NCI-H2227 treated with DMSO at 0.1 percent for 48 hours (cell line): ENCODE measurements at regions not wholly inside any gene's neighbourhood (a gene's known extent, or its start where the extent isn't known, plus 50 kb on each side); places are given as distances from the start of the nearest gene placed in this dataset.

Source experiments
- DNase-seq: peaks from one replicate; lab custom pipeline; 2025; lab: John Stamatoyannopoulos, UW

DNA sequence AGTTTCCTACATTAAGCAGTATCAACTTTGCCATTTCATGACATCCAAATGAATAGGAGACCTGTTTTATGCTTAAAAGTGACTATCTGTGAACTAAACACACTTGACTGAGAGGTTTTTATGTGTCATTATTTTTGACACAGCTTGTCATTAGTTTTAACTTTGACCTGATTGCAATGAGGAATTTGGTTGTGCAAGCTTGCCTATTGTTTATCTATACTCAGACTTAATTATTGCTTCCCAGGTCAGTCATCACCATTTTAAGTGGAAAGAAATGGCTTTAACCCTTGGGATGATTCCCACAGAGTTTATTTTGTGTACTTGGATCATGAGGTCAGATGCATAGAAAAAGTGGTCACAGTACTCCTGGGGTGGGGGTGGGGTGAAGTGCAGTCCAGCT, 171.0 kb upstream of the PRICKLE1 start:
- DNase-seq = no peak

DNA sequence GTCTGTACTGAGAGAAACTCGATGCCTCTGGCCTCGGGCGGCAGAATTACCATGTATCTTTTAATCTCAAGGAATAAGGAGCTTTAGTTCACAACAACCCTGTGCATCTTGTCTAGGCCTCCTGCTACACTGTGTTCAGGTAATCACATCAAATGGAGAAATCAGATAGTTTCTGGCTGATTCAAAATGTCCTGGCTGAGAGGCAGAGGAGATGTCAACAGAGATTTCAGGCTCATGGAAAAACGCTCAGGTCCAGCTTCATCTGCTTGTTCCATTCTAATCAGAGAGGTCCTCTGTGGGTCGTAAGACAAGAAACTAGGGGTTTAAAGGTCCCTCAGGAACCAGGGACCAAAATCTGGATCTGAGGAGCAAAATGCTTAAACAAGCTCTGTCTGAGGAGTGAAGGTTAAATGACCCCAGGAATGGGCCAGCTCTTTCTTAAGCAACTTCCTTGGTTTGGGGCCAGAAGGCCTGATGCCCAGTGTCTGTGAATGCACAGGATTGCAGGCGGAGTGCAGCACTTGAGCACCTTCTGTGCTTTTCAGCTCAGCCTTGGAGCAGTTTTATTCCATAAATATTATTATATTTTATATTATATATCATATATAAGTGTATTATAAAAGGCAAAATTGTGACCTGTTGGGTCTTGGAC, 170.2 kb upstream of the PRICKLE1 start:
- DNase-seq = no peak

DNA sequence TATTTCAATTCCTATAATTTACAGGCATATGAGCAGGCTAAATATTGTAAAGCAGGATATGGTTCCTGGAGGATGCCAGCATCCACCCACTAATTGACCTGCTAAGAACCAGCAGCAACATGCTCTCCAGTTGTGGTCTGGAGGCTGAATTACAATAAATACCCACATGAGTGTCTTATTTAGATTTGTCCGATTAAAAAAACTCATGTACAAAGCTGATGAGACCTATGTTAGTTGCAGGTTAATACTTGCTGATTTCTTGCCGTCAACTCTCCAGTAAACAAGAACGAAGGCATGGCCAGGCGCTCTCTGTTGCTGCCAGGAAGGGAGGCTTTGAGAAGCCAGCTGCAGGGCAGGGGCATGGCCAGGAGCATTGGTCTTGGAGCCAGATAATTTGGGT, 169.3 kb upstream of the PRICKLE1 start:
- DNase-seq = no peak

DNA sequence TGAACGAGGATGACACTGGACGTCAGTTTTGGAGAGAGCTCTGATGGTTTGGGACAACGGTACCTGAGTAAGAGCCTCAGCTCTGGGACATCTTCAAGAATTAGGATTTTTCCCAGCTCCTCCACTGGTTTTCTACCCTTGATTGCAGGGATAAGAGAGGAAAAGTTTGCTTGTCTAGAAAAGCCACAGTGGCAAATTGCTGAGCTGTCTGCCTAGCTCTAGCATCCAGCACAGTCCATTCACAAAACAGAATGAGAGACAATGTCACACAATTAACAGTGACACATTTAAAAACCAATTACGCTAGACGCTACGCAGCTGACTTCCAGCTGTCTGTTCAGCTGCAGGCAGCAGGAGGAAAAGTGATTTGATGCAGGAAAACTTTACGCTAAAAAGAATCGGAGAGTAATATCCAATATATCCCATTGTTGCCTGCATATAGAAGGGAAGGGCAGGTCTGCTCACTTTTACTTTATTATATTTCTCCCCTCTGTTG, 168.1 kb upstream of the PRICKLE1 start:
- no peak for DNase-seq

DNA sequence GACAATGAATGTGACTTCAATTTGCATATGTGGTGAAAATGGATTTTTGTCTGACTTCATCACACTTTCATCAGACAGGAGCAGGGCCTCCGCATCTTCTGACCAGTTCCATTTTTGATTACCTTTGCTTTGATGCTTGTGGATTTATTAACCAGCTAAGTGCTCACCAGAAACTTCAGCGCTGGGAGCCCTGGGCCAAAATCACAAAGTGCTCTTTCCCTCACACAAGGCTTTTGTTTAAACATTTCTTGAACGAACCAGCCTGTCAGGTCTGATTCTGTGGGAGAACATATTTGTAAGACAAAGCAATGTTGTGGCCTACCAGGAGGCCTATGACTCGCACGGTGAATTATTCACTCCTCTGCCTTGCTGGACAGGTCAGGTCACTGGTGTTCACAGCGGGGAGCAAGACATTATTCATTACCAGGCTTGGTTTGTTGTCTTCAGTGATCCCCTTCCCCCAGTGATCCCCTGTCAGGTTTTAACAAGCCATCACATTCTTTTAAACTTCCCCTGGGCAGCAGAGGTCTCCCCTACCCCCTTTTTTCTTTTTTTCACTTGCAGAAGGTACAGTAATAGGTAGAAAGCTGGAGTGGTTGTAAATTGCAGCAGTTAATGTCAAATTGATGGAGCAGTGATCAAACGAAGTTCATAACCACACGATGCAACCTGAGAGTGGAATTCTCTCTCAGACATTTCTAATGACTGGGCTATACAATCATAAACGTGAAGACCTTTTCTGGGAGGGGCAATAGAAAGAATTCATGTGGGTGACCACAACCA, 167.5 kb upstream of the PRICKLE1 start:
- DNase-seq = no peak

DNA sequence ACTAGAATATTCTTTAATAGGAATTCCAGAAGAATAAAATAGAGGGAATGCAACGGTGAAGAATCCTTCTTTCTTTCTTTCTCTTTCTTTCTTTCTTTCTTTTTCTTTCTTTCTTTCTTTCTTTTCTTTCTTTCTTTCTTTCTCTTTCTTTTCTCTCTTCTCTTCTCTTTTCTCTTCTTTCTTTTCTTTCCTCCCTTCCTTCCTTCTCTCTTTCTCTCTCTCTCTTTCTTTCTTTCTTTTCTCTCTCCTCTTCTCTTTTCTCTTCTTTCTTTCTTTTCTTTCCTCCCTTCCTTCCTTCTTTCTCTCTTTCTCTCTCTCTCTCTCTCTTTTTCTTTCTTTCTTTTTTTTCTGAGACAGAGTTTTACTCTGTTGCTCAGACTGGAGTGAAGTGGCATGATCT, 160.8 kb upstream of the PRICKLE1 start:
- no peak for DNase-seq

DNA sequence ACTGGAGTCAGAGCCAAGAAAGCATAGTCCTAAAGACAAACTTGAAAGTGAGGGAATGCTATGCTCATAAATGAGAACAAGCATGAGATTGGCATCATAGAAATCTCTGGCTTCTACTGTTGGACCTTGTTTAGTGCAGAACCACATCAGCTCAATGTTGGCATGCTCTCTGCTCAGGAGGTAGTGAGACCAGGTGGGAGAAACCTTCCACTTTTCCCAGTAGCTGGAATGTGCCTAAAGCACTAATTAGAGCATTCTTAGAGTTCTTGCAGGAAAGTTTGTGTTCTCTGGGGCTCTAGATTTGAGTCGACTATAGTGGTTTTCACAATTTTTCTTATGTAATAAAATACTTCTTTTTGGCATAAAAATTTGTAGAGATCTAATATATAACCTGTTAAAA, 159.7 kb upstream of the PRICKLE1 start:
- no peak for DNase-seq

DNA sequence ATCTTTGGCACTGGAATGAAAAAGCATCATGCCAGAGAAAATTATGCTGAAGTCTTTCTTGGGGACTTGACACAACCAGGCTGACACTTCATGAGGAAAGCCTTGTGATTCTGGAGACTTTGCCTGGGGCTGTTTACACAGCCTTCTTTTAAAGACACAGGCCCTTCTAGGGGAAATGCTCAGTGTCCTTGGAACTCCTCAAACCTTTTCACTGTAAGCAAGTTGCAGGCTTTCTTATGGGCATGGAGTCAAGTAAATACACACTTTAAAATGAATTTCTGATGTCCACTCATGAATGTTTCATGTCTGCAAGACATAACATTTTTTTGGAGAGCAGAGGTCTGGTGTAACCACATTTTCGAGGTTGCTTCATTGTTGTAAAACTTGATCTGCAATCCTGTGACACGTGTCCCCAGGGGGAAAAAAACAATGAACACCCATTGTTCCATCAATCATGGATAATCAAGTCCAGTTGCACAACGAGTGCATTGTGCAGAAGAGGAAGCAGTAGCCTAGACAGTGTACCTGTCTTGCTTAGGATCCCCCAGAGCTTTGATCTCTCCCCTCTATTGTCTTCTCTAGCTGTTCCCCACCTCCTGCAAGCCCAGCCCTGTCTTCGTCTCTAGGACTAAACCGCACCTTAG, 155.1 kb upstream of the PRICKLE1 start:
- no peak for DNase-seq

DNA sequence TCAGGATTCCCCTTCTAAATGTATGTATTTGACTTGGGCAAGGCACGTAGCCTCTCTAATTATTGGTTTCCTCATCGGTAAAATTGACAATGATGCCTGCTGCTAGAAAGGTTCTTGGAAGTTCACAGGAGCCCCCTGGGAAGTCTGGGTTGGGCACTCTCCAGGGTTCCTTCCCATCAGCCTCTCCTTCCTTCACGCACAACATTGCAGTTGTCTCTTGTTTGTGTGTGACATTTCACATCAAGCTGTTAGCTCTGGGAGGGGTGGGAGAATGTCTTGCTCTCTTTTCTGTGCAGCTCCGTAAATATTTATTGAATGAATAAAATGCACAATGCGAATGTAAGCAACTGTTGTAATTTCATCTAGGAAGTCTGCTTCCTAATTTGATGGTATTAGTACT, 153.2 kb upstream of the PRICKLE1 start:
- no peak for DNase-seq

DNA sequence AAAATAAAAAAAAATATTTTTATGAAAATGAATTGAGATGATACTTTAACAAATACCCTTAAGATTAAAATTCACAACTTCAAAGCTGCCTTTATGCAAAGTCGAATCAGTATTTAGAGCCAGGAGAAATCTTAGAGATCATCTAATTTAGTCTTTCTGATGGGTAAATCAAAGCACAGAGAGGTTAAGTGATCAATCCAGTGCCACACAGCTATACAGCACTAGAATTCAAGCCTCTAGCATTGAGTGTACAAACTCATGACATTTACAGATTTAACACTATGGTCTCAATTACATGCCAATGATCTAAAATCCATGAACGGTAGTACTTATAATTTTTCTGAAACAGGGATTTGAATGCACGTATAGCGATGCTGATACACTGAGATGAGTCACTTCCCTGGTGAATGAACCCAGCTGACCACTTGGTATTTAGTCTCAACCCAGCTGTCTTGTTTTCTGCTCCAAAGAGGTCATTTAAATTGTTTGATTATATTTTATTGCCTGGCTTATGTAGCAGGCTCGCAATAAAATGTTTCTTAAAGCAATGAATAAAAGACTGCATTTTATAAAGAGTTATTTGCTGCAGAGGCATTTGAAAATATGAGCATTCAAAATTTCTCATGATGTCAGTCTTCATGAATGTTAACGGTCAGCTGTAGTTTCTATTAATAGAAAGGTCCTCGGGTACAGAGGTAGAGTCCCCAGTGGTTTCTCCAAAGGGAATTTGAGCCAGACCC, 152.4 kb upstream of the PRICKLE1 start:
- no peak for DNase-seq

DNA sequence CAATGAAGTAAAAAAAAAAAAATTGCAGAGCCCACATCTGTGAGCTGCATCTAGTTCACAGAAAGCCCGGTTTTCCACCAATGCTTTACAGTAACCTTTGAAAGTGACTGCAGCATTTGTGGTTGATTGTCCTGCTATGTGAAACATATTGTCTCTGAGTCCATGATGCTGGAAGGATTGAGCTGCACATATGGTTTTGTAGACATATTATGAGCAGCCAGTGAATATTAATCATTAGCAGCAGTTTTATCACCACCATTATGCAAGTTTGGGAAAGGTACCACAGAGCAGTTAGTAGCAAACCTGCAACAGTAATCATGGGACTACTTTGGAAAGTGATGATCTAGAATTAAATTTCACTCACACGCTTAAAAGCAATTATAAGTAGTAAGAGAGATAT, 151.5 kb upstream of the PRICKLE1 start:
- DNase-seq = no peak

DNA sequence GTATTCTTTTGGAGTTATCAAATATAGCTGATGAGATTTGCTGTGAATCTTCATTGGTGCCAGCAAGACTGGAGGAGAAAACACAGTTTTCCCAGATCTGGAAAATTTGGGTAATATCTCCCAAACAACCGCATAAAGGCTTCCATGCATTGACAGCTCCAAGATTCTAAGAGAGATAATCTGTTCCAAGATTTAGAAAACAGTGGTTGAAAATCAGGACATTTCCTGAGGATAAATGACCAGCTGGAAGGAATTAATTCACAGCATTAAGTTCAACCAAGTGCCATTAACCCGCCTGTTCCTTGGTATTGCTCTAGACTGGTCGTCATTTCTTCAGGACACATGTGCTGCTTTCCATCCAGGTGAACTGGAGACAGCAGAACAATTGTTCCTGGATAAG, 147.9 kb upstream of the PRICKLE1 start:
- DNase-seq = no peak

DNA sequence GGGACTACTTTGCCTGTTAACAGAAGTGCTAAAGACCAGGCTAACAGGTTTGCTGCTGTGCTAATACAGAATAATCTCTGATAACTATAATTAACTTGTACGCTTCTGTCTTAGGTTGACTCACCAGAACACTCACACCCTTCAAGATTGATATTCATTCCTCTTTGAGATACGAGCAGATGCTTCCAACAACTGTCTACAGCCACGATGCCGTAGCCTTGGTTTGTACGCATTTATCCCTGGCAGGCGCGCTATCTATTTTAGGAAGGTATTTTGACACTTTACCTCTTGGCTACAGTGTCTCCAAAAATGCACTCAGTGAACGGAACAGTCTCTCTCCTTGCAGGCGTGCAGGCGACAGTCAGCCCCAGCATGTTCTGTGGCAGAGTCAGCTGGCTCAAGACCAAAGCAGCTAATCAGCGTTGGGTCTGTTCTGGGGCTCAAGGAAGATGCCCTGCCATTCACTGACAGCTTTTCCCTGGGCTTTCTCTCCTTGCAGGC, 146.4 kb upstream of the PRICKLE1 start:
- DNase-seq = no peak

DNA sequence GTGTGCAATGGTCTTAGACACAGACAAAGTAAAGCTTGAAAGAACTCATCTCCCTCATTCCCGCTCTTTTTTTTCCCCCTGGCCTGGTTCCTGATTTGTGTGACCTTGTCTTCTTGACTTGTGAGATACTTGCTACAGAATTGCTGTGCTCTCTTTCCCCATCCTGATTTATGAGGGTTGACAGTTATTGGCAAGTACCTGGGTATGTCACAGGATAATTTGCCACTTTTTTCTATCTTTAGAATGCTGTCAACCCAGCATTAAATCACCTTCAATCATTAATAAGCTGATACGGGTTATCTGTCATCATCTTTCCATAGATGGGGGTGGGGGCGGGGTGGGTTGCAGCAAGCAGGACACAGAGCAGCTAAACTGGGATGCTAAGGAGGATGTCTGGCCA, 144.4 kb upstream of the PRICKLE1 start:
- DNase-seq = no peak

DNA sequence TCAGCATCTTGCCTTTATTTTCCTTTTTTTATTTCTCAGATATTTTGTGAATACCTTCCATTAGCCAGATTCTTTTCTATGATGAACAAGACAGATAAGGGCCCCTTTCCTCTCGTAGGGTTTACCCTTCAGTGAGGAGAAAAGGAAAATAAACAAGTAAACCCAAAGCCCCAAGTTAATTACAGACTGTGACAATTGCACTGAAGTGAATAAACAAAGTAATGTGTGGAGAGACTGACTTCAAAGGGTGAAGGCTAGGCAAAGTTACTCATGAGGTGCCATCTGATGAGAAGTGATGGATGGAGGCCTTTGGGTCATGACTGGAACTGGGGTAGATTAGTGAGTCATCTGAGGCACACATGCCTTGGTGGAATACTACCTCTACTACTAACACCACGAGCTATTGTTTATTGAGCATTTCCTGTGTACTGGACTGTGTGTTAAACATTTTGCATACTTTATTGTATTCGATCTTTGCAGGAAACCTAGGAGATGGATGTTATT, 143.4 kb upstream of the PRICKLE1 start:
- DNase-seq = no peak

DNA sequence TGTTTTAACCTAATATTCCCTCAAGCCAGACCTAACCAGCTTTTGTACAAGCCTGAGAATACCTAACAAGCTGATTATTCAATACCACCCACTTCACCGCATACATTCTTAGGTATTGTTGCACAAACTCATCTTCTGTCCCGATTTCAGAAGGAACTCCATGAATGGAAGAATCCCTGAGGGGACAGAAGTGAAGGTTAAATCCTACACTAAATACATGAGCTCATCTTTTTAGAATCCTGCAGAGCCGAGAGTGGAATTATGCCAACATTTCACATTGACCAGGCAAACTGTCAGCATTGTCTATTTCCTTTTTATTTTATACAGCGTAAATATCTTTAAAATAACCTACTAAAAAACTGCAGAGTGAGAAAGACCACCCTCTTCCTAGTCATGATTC, 140.7 kb upstream of the PRICKLE1 start:
- no peak for DNase-seq

DNA sequence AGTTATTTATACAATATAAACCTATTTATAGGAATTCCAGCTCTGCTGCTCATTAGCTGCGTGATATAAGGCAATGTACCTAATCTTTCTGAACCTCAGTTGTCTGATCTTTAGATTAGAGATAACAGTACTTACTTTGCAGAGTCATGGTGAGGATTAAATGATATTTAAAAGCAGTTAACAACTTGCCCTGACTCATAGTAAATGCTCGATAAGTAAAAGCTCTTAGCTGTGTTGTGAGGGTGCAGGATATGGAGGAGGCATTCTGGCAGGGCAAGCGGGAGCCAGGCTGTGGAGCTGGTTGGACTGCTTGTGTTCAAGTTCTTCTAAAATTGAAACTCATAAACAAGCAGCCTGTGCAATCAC, 140.0 kb upstream of the PRICKLE1 start:
- DNase-seq = no peak

DNA sequence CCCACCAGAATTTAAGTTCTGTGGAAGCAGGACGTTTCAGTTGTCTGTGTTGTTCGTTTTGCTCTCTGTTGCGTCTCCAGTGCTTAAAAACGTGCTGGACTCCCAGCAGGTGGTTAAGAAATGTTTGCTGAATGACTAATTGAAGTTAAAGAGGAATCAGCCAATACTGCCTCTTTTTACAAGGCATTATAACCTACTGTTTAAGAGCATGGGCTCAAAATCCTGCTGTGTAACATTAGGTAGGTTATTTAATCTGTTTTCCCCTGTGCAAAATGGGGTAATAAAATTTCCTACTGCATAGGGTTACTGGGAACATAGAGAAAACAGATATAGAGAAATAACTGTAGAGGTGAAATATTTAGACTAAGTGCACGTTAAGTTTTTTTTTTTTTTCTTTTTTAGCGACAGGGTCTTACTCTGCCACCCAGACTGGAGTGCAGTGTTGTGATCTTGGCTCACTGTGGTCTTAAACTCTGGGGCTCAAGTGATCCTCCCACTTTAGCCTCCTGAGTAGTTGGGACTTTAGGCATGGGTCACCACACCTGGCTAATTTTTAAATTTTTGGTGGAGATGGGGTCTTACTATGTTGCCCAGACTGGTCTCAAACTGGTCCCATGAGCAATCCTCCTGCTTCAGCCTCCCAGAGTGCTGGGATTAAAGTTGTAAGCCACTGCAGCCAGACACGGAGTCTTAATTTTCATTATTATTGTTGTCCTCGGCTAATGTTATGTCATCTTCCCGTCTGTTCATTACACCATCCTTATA, 139.4 kb upstream of the PRICKLE1 start:
- DNase-seq = no peak

DNA sequence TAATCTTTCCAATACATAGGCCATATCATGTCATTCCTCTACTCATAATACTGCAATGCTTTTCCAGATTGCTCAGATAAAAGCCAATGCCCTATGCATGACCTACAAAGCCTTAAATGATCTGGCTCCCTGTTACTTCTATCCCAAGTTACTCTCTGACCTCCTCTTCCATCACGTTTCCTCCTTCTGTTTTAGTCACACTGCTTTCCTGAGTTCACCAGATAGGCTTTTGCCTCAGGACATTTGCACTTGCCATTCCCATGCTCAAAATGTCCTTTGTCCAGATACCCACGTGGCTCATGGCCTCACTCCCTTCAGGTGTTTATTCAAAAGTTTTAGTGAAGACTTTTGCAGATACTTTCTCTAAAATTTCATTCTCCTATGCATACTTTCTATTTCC, 138.7 kb upstream of the PRICKLE1 start:
- DNase-seq = no peak

DNA sequence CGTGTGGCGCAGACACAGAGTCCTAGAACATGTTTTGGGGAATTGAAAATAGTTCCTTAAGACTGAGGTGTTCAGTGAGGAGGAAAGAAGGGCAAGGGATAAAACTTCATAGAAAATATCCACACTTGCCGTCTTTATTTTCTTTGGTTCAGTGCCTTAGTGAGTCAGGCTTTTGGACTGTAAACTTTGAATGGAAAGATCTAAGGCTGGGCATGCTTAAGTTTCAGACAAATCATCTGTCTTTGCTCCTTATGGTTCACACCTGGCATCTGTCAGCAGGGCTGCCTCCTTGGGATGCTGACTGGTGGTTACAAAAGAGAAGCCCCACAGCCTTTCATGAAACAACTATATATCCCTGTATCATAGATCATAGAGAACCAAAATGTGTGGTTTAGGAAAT, 136.3 kb upstream of the PRICKLE1 start:
- no peak for DNase-seq

DNA sequence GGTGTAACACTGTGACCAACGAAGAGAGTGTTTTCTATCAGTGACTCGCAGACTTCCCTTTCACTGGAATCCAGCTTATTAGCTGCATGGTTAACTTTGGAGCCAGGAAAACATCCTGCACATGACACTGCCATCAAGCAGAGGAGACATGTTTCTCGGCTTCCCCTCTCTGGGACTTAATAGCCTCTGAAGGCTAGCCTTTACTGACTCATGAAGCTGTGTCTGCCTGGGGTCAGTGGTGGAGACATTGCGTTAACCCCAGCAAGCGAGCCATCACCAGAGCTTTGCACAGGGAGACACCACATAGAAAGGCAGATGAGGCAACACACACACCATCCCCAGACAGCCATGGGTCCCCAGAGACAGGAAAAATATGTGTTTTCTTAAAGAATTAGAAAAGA, 126.9 kb upstream of the PRICKLE1 start:
- no peak for DNase-seq
